Activated CD4-positive, alpha-beta T cell treated with anti-CD3 and anti-CD28 coated beads, Interleukin-2, amount 50 U/mL, for 24 hours (primary cell): ENCODE measurements at regions not wholly inside any gene's neighbourhood (a gene's known extent, or its start where the extent isn't known, plus 50 kb on each side); places are given as distances from the start of the nearest gene placed in this dataset.
"Not testable (repeated sequence)": the region's sequence is repeated elsewhere in the genome, so short reads cannot be mapped to it uniquely, and the experiment has no call there.

Experiments used
- DNase-seq, 2 donors: peaks; one replicate each; pipeline ENCODE4 v3.0.0-alpha.2; 2020; ENCODE audit warnings: low read depth in 1 of 2, low spot score in 1 of 2

DNA sequence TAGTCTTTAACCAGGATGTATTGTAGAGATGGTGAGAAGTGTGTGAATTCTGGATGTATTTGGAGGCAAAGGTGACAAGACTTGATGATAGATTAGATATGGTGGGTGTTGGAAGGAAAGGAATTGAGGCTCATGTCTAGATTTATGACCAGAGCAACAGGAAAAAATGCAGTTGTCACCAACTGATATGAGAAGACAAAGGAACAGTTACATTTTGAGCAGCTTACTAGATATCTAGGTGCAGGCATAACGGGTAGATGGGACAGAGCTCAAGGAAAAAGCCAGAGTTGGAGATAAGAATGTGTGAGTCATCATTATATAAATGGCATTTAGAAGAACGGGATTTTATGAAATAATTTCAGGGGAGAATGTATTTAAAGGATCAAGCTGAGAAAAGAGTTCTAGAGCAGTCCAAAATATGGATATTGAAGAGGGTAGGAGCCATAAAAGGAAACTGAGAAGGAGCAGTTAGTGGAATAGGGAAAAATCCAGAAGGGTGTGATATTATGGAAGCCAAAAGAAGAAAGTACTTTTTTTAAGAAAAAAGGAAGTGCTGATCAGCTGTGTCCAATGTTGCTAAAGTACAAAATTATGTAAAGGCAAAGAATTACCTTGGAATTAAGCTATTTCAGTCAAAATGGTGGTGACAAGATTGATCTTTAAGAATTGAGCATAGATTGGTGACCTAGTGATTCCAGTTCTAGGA is 262.5 kb downstream of the CGGBP1 start:
- DNase-seq = no peak

GRCh38 chr3:87795701-87796100 is 263.1 kb downstream of the CGGBP1 start:
- no peak for DNase-seq

GRCh38 chr3:87793337-87793877 is 265.4 kb downstream of the CGGBP1 start:
- no peak for DNase-seq

DNA sequence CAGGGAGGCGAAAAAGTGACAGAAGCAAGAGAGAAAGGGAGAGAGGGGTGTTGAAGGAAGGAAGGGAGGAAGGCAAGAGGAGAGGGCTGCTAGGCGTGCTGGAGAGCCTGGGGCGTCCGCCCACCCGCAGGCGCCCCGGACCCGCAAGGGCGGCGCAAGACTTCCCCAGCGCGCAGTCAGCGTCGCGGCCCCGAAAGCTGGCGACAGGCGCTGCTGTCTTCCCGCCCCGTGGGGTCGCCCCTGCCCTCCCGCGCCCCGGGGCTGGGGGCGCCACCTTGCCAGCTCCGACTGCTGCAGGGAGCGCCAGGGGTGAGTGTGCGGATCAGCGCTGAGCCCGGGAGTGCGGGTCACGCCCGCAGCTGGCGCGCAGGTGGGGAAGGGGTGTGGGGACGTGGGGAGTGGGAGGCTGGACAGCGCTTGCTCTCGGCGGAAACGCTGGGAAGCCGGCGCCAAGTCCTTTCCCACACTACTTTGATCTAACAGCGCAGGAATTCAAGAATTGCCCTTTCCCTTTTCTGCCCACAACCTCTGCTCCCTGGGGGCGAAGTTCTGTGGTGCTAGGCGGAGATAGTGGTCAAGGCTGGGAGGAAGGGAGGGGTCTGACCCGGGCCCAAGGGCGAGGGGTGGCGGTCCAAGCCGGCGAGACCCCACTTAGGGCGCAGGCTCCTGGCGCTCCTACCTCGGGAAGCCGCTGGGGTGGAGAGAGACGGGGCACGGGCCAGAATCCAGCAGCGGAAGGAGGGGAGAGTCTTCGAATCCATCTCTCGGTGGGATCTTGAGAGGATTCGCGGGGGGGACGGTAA is 266.1 kb downstream of the CGGBP1 start, which contains the start of gene HTR1F:
Gene HTR1F (plus strand): TSS at position 173 of the 803 bp plus-strand sequence.
- no peak for DNase-seq

DNA sequence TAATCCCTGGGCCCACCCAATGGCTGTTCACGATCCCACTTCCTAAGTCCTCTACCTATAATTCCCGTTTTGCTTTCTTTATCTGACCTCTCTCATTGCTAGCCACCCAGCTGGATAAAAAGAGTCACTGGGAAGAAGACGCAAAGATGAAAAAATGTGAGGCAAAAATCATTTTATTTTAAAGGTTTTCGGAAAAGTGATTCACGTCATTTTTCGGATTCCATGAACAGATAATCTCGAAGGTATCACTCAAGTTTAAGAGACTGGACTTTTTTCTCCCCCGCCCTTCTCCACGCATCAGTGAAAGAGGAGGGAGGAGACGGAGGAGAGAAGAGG is 266.6 kb downstream of the CGGBP1 start:
- DNase-seq = no peak

DNA sequence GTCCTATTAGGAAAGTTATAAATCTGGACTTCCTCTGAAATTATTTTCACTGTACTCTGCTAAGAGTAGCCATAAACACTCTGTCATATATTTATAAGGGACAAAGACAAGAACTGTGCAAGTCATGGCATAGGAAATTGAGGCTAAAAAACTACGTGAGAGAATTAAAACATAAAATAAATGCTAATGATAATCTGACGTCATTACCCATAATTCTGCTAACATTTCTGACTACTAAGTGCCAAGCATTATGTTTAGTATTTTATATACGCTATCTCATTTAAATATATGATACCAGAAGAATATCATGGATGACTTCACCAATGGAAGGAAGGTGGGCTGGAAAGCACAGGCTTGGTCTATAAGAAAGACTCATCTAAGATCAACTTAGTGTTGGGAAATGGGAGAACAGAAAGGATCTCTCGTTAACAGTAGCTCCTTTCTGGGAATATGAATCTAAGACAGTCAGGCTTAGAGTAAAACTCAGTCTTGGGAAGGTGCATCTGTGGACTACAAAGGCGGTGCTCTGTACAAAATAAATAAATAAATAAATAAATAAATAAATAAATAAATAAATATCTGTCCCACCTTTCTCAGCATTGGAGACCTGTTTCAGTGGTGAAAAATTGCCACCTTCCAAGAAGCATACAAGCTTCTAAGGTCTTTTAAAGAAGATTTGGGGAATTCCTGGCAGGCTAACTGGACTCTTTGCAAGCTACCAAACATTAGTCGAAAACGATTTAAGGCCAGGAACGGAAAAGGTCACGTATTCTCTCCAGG is 267.4 kb downstream of the CGGBP1 start:
- DNase-seq = no peak

DNA sequence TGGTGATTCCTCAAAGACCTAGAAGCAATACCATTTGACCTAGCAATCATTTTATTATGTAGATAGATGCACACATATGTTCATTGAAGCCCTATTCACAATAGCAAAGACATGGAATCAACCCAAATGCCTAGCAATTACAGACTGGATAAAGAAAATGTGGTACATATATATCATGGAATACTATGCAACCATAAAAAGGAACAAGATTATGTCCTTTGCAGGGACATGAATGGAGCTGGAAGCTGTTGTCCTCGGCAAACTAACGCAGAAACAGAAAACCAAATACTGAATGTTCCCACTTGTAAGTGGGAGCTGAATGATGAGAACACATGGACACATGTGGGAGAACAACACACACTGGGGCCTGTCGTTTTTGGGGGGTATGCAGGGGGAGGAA is 269.8 kb downstream of the CGGBP1 start:
- DNase-seq = not testable (repeated sequence)

DNA sequence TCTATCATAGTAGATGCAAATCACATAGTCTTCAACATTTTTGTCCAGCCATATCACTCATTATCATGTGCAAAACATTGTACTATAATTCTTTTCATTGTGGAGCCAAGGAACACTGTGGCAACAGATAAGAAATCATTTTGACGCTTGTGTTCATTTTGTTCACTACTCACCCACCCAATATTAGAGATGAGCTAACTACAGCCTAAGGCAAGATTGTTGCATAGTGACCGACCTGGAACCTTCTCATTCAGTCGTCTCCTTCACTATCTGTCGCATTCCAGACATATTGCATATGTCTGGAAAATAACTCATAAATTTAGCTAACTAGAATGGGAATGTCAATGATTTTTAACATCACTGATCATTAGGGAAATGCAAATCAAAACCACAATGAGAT is 270.3 kb downstream of the CGGBP1 start:
- DNase-seq = no peak

- DNase-seq = no peak
These were observed 278.0 kb downstream of the CGGBP1 start for GRCh38 chr3:87780811-87781210.

DNA sequence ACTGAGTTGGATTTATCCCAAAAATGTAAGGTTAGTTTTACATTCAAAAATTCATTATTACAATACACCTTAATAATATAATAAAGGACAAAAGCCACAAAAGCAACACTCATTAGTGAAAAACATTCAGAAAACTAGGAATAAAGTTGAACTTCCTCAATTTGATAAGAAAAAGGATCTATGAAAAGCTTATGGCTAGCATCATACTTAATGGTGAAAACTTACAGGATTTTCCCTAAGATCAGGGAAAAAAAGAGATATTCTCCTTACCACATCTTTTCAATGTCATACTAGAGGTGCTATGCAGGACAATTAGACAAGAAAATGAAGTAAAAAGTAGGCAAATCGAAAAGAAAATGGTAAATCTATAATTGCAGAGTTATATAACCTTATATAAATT is 279.9 kb downstream of the CGGBP1 start:
- no peak for DNase-seq

DNA sequence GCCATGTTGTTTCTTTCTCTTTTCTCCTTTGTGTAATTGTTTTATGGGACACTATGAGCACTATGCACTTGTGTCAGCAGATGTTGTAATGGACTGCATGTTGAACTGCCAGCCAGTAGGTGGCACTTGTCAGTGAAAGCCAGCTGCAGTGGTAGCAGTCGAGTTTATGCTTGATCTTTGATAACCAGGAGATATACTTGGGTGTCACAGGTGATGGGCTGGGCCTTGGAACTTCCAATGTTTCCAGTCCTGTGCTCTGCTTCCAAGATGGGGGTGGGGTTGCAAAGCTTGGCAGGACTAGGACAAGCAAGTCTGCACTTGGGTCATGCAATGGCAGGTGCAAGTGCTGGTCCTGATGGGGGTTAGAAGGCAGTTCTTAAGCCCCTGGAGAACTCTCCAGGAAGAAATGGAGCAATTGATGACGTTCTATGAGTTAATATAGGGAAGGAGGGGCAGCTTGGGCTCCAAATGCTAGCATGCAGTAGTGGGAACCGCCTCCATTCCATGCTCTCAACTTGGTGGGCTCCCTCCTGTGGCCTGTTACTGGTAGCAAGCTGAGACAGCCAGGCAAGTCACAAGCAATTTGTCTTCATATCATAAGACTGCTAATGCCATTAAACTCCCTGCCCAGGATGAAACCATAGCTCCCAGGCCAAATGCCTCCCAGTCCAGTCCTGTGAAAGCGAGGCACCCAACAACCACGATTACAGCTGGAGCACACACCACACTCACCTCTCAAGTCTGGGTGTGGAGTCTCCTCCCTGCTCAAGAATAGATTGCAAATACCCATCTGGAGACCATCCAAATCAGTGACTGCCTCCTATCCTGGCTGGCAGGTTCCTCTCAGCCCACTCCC is 287.2 kb downstream of the CGGBP1 start:
- peak in 1 of 2 donors; percentile 21 for DNase-seq

DNA sequence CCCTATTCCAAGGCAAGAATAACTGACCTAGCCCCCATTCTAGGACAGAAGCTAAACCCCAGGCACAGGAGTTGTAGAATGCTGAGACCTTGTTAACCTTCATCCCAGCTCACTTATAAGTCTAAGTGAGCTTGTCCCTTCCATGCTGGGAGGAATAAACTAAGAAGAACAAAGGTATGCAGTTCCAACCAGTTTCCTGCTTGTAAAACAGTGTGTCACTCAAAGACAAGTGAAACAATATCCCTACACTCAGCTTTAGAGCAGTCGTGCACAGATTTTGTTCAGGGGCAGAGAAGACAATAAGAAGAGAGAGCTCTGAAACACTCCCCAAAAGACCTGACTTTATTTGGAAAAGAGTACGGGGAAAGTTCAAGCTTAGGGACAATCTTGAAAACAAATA is 292.1 kb downstream of the CGGBP1 start:
- DNase-seq = no peak

GRCh38 chr3:87765256-87765655 is 293.5 kb downstream of the CGGBP1 start:
- DNase-seq = no peak

DNA sequence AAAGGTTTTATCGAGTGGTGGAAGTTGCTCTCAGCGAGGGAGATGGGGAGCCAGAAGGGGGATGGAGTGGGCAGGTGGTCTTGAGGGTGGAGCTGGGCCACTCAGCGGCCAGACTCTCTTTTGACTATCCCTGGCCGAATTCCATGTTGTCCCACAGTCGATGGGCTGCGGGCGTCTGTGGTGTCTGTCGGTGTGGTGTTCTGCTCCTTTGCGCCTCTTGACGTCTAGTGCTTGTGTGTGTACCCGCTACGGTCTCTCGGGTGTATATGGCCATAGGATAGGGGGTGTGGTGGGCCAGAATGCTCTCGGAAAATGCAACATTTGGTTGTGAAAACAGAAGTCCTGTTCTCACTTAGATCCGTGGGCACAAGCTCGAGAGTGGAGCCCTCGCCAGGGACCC is 297.0 kb downstream of the CGGBP1 start:
- no peak for DNase-seq

GRCh38 chr3:87761341-87761740 is 297.5 kb downstream of the CGGBP1 start:
- no peak for DNase-seq

- DNase-seq = no peak
These were observed 302.2 kb downstream of the CGGBP1 start for GRCh38 chr3:87756616-87757015.

DNA sequence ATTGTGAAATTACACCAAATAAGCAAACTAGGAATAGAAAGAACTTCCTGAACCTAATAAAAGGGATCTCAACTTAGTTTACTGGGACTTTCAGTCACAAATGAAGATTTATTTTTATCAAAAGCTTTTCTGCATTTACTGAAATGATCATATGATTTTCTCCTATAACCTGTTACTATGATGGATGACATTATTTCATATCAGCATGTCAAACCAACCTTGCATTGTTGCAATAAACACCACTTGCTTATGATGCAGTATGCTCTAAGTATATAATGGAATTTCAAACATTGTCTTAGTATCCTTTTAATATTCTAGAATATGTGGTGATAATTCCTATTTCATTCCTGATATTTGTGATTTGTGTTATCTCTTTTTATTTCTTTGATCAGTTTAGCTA is 303.0 kb downstream of the CGGBP1 start:
- DNase-seq = no peak

DNA sequence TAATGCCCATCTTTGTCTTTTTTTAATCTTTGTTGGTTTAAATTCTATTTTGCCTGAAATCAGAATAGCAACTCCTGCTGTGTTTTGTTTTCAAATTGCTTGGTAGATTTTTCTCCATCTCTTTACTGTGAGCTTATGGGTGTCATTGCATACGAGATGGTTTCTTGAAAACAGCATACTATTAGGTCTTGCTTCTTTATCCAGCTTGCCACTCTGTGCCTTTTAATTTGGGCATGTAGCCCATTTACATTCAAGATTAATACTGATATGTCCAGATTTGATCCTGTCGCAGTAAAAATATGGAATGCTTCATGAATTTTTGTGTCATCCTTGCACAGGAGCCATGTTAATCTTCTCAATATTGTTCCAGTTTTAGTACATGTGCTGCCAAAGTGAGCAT is 316.6 kb downstream of the CGGBP1 start:
- DNase-seq = no peak

DNA sequence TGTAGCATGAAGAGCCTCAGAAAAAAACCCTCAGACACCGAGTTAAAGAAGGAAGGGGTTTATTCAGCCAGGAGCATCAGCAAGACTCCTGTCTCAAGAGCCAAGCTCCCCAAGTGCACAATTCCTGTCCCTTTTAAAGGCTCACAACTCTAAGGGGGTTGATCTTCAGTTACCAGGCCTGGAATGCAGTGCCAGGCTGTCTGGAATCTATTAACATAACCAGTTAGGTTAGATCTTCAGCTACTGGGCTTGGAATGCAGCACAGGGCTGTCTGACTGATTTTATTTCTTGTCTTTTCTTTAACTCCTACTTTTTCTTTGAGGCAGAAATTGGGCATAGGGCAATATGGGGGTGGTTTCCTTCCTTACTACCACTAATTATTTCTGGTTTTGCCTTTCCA is 317.9 kb downstream of the CGGBP1 start:
- DNase-seq = not testable (repeated sequence)

DNA sequence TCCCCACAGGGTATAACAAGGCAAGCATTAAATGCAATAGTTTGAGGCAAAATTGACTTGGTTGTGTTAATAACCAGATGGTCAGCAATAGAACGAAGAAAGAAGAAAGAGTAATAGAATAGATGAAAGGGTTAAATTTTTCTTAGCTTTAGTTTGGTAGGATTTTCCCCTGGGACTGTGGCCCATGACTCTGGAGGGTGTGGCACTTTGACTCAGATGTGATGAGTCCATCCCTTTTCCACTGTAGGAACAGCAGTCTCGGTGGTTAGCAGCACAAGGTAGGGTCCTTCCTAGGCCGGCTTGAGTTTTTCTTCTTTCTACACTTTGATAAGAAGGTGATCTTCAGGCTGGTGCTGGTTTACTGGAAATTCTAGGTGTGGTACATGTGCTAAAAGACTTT is 321.0 kb downstream of the CGGBP1 start:
- DNase-seq = not testable (repeated sequence)
